Panc1 (cell line): ENCODE measurements at regions not wholly inside any gene's neighbourhood (a gene's known extent, or its start where the extent isn't known, plus 50 kb on each side); places are given as distances from the start of the nearest gene placed in this dataset.

Source experiments
- ATAC-seq: fragments of 200-7000 bp; cut with Tn5 transposase; 2 replicates; pipeline ENCODE4 v1.9.1; 2020; ENCODE audit warnings: mild to moderate bottlenecking, moderate library complexity
- BruUV-seq: library from RNA; stranded (reverse); fragments of 400-500 nt; replicated peaks from 2 replicates; lab custom pipeline; 2021; lab: Mats Ljungman, UMichigan
- CTCF ChIA-PET: fragments of 300-600 bp; sonication (Branson Sonifier 250); formaldehyde crosslinking; loops from one replicate; lab custom pipeline; 2022; ENCODE audit warnings: antibody characterized with exemption; lab: Charles Lee
- POLR2A ChIA-PET: fragments of 300-600 bp; sonication (Branson Sonifier 250); formaldehyde crosslinking; loops from one replicate; lab custom pipeline; 2022; ENCODE audit warnings: antibody characterized with exemption; lab: Charles Lee
- DNase-seq: peaks from one replicate; pipeline ENCODE4 v3.0.0-alpha.2; 2010; ENCODE audit warnings: low read depth, low spot score
- H3K27ac ChIP-seq: 2 replicates; pipeline ENCODE4 v1.5.1; 2011; ENCODE audit warnings: mild to moderate bottlenecking, low read length, inconsistent platforms
- H3K27me3 ChIP-seq: fragments of 200-500 bp; sonication (Bioruptor generic); 2 replicates; pipeline ENCODE4 v1.6.0; 2014; ENCODE audit warnings: low read length, inconsistent platforms; ENCODE audit not compliant: control insufficient read depth, insufficient read depth
- H3K36me3 ChIP-seq: fragments of 200-500 bp; sonication (Bioruptor generic); 2 replicates; pipeline ENCODE4 v1.5.1; 2014; ENCODE audit warnings: inconsistent platforms, mild to moderate bottlenecking, low read length, moderate library complexity; ENCODE audit not compliant: control insufficient read depth, insufficient read depth
- H3K4me1 ChIP-seq: 2 replicates; pipeline ENCODE4 v1.5.1; 2011; ENCODE audit warnings: inconsistent platforms, mild to moderate bottlenecking, low read length, moderate library complexity; ENCODE audit not compliant: control insufficient read depth, insufficient read depth
- H3K4me3 ChIP-seq, 2 experiments: 2 replicates each; pipeline ENCODE4 v1.5.1; 2011 to 2012; ENCODE audit warnings: low read depth in 2 of 2, low read length in 2 of 2, mild to moderate bottlenecking in 2 of 2, inconsistent platforms in 1 of 2, moderate library complexity in 1 of 2
- H3K9me3 ChIP-seq: fragments of 200-500 bp; sonication (Bioruptor generic); 2 replicates; pipeline ENCODE4 v1.5.1; 2014; ENCODE audit warnings: low read depth, mild to moderate bottlenecking, inconsistent platforms, low read length, moderate library complexity; ENCODE audit not compliant: control insufficient read depth, insufficient read depth
- POLR2AphosphoS5 ChIP-seq: IDR thresholded peaks from 2 replicates; pipeline ENCODE4 v1.6.1; 2012; ENCODE audit warnings: mild to moderate bottlenecking, low read depth, low read length, moderate library complexity
- SIN3A ChIP-seq: IDR thresholded peaks from 2 replicates; pipeline ENCODE4 v1.6.1; 2012; ENCODE audit warnings: low read depth, mild to moderate bottlenecking, low read length, moderate library complexity, borderline replicate concordance; ENCODE audit not compliant: insufficient read depth
- TCF7L2 ChIP-seq: IDR thresholded peaks from 2 replicates; pipeline ENCODE4 v1.6.1; 2011; ENCODE audit warnings: mild to moderate bottlenecking, low read depth, low read length, inconsistent platforms
- in situ Hi-C: cut with HindIII; loops from 2 replicates; pipeline ENCODE4 v1.10.0; 2016; ENCODE audit warnings: low sequenced_read_pairs, low pct_unique_long_range_greater_than_20kb
- intact Hi-C: fragments of 100-400 bp; cut with micrococcal nuclease; formaldehyde crosslinking; loops from one replicate; pipeline ENCODE4 v1.10.0; 2022; ENCODE audit not compliant: unreplicated experiment
- TF ChIP-seq, protein P1 (sequence below), 2 experiments: IDR thresholded peaks; 2 replicates each; pipeline ENCODE4 v1.6.1; 2011 to 2012; ENCODE audit warnings: low read depth in 2 of 2, control low read depth in 1 of 2, low read length in 1 of 2, mild to moderate bottlenecking in 1 of 2, moderate library complexity in 1 of 2; ENCODE audit not compliant: insufficient read depth in 1 of 2
- TF ChIP-seq, protein P2 (sequence below): fragments of 450-650 bp; IDR thresholded peaks from 2 replicates; pipeline ENCODE4 v1.5.1; 2017; ENCODE audit warnings: mild to moderate bottlenecking

GRCh38 chr9:1296331-1296730 is 246.2 kb downstream of the DMRT2 start:
- Histone ChIP-seq H3K4me3 (no peak overlapping the region), H3K4me1 (no peaks in the 10 kb centered on the region), H3K36me3 (no peaks in the 10 kb centered on the region), H3K9me3 (no peaks in the 10 kb centered on the region), H3K27me3 (no peaks in the 10 kb centered on the region), H3K27ac (no peak overlapping the region)
- ChIA-PET CTCF (no interaction called here), POLR2A (no interaction called here)
- intact Hi-C loops: no loop called here
- TF ChIP-seq, protein P1, sequence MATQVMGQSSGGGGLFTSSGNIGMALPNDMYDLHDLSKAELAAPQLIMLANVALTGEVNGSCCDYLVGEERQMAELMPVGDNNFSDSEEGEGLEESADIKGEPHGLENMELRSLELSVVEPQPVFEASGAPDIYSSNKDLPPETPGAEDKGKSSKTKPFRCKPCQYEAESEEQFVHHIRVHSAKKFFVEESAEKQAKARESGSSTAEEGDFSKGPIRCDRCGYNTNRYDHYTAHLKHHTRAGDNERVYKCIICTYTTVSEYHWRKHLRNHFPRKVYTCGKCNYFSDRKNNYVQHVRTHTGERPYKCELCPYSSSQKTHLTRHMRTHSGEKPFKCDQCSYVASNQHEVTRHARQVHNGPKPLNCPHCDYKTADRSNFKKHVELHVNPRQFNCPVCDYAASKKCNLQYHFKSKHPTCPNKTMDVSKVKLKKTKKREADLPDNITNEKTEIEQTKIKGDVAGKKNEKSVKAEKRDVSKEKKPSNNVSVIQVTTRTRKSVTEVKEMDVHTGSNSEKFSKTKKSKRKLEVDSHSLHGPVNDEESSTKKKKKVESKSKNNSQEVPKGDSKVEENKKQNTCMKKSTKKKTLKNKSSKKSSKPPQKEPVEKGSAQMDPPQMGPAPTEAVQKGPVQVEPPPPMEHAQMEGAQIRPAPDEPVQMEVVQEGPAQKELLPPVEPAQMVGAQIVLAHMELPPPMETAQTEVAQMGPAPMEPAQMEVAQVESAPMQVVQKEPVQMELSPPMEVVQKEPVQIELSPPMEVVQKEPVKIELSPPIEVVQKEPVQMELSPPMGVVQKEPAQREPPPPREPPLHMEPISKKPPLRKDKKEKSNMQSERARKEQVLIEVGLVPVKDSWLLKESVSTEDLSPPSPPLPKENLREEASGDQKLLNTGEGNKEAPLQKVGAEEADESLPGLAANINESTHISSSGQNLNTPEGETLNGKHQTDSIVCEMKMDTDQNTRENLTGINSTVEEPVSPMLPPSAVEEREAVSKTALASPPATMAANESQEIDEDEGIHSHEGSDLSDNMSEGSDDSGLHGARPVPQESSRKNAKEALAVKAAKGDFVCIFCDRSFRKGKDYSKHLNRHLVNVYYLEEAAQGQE (IDR thresholded peaks at IDR 0.05; ENCODE audit: insufficient read depth in 1 of 2, low read depth in 2 of 2, low read length in 1 of 2): no peak
- TF ChIP-seq, protein P2, sequence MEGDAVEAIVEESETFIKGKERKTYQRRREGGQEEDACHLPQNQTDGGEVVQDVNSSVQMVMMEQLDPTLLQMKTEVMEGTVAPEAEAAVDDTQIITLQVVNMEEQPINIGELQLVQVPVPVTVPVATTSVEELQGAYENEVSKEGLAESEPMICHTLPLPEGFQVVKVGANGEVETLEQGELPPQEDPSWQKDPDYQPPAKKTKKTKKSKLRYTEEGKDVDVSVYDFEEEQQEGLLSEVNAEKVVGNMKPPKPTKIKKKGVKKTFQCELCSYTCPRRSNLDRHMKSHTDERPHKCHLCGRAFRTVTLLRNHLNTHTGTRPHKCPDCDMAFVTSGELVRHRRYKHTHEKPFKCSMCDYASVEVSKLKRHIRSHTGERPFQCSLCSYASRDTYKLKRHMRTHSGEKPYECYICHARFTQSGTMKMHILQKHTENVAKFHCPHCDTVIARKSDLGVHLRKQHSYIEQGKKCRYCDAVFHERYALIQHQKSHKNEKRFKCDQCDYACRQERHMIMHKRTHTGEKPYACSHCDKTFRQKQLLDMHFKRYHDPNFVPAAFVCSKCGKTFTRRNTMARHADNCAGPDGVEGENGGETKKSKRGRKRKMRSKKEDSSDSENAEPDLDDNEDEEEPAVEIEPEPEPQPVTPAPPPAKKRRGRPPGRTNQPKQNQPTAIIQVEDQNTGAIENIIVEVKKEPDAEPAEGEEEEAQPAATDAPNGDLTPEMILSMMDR: no peak
- TF ChIP-seq SIN3A (no peak), POLR2AphosphoS5 (no peak), TCF7L2 (no peak)
- BruUV-seq: no TSS peak
- DNase-seq (no peak), ATAC-seq (no peak)
- in situ Hi-C loops: no loop called here

DNA sequence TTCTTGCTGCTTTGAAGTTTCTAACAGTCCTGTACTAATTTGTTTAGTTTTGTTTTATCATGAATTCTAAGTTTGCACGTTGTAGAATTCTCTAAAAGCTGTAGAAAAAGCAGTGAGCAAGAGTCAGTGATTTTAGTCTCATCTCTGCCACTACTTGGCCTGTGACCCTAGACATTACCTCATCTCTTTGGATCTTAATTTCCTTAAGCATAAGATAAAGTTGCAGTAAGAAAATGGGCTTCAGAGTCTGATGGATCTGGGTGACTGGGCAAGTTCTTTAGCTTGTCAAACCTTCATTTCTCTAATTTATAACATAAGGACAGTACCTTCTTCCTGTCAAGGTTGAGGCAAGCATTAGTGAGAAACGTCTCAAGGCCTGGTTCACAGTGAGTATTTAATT is 247.9 kb downstream of the DMRT2 start:
- ATAC-seq (no peak), DNase-seq (no peak)
- Histone ChIP-seq H3K9me3 (no peaks in the 10 kb centered on the region), H3K4me1 (no peaks in the 10 kb centered on the region), H3K36me3 (no peaks in the 10 kb centered on the region), H3K4me3 (no peak overlapping the region), H3K27me3 (no peaks in the 10 kb centered on the region), H3K27ac (no peak overlapping the region)
- in situ Hi-C loops (no loop called here), intact Hi-C loops (no loop called here)
- CTCF ChIA-PET: no interaction called here
- BruUV-seq: no TSS peak
- TF ChIP-seq, protein P1 (IDR thresholded peaks at IDR 0.05; ENCODE audit: insufficient read depth in 1 of 2, low read depth in 2 of 2, low read length in 1 of 2): no peak
- no peak for TF ChIP-seq TCF7L2
- TF ChIP-seq, protein P2: no peak
- no peak for TF ChIP-seq POLR2AphosphoS5
- no peak for TF ChIP-seq SIN3A
- POLR2A ChIA-PET: no interaction called here
